ENCODE measurements at regions not wholly inside any gene's neighbourhood (a gene's known extent, or its start where the extent isn't known, plus 50 kb on each side); places are given as distances from the start of the nearest gene placed in this dataset.

- no peak for TF ChIP-seq CTCF (IDR thresholded peaks at IDR 0.05)
- no peak for DNase-seq (ENCODE audit: low spot score)
- H3K4me3 ChIP-seq = no peak overlapping the region
Observed at GRCh38 chr10:78426181-78426580, 392.5 kb downstream of the RPS24 start.

GRCh38 chr10:78427497-78428031 lies 393.9 kb downstream of the RPS24 start:
- Histone ChIP-seq H3K27ac (no peak overlapping the region), H3K4me3 (no peak overlapping the region)
- no peak for DNase-seq (ENCODE audit: low spot score)
- no peak for TF ChIP-seq CTCF (IDR thresholded peaks at IDR 0.05)

More at GRCh38 chr10:78426181-78426580, 392.5 kb downstream of the RPS24 start:
- no peak overlapping the region for H3K27ac ChIP-seq

- Histone ChIP-seq H3K4me3 (no peak overlapping the region), H3K27ac (no peak overlapping the region)
- TF ChIP-seq CTCF (IDR thresholded peaks at IDR 0.05) = no peak
- DNase-seq (ENCODE audit: low spot score) = no peak
Observed at GRCh38 chr10:78428579-78428978, 394.9 kb downstream of the RPS24 start.

- no peak for TF ChIP-seq CTCF (IDR thresholded peaks at IDR 0.05)
- Histone ChIP-seq H3K27ac (no peak overlapping the region), H3K4me3 (no peak overlapping the region)
- no peak for DNase-seq (ENCODE audit: low spot score)
Observed at GRCh38 chr10:78429984-78430383, 396.3 kb downstream of the RPS24 start.

GRCh38 chr10:78432583-78432982 lies 398.9 kb downstream of the RPS24 start:
- H3K27ac ChIP-seq = peak overlapping the region in 1 of 2 donors; percentile 71
- no peak overlapping the region for H3K4me3 ChIP-seq
- DNase-seq (ENCODE audit: low spot score) = no peak
- no peak for TF ChIP-seq CTCF (IDR thresholded peaks at IDR 0.05)

GRCh38 chr10:78433076-78433595 lies 399.5 kb downstream of the RPS24 start:
- Histone ChIP-seq H3K27ac (peak overlapping the region in 1 of 2 donors; percentile 71), H3K4me3 (no peak overlapping the region)
- no peak for TF ChIP-seq CTCF (IDR thresholded peaks at IDR 0.05)
- DNase-seq (ENCODE audit: low spot score) = no peak

- no peak overlapping the region for H3K4me3 ChIP-seq
- DNase-seq (ENCODE audit: low spot score) = no peak
- H3K27ac ChIP-seq = peak overlapping the region in 1 of 2 donors; percentile 71
- no peak for TF ChIP-seq CTCF (IDR thresholded peaks at IDR 0.05)
Observed at GRCh38 chr10:78433766-78434535, 400.3 kb downstream of the RPS24 start.

Measured in coronary artery (tissue), 2 donors.